Suprapubic skin (tissue), 3 donors: ENCODE measurements at regions not wholly inside any gene's neighbourhood (a gene's known extent, or its start where the extent isn't known, plus 50 kb on each side); places are given as distances from the start of the nearest gene placed in this dataset.

Source experiments
- CTCF ChIP-seq, 2 donors: fragments of 200-600 bp in 1 of 2; fragments of 450-650 bp in 1 of 2; sonication (generic) in 1 of 2; IDR thresholded peaks; one replicate each; pipeline ENCODE4 v1.5.1; 2016 to 2019; ENCODE audit warnings: antibody characterized with exemption in 2 of 2, mild to moderate bottlenecking in 1 of 2, moderate library complexity in 1 of 2
- EP300 ChIP-seq: sonication (generic); formaldehyde crosslinking; IDR thresholded peaks from one replicate; pipeline ENCODE4 v1.6.1; 2017; ENCODE audit warnings: antibody characterized with exemption

DNA sequence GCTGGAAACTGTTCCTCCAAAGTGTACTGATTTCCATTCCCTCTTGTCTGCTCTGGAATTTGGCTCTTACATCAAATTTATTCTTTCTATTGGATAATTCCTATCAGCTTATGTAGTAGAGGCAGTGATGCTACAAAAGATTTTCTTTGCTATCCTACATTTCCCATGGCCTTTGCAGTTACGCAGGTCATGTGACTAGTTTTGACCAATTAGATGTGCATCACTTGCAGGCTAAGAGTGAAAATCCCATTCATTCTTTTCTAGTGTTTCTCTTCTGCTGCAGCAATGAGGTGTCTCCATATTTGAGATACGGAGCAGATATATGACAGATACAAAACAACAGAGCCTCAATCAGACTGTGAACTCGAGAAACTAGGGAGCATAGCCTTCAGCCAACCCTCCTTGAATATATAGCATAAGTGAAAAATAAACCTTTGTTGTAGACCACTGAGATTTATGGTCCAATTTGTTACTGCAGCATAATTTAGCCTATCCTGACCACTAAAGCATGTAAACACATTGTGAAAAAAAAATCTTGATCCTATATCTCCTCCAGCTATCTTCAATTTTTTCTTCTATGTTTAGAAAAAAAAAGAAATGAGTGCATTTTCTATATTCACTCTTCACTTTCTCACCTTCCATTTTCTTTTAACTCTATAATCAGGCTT, 102.0 kb downstream of the HNMT start:
- no peak for TF ChIP-seq CTCF (IDR thresholded peaks at IDR 0.05)
- TF ChIP-seq EP300 = no peak
